HG02943 (cell line): ENCODE measurements at regions not wholly inside any gene's neighbourhood (a gene's known extent, or its start where the extent isn't known, plus 50 kb on each side); places are given as distances from the start of the nearest gene placed in this dataset.
"Not testable (repeated sequence)": the region's sequence is repeated elsewhere in the genome, so short reads cannot be mapped to it uniquely, and the experiment has no call there.

Experiments
- ATAC-seq: cut with Tn5 transposase; IDR thresholded peaks from one replicate; pipeline ENCODE4 v1.9.1; 2021; ENCODE audit warnings: mild to moderate bottlenecking, low read depth, moderate library complexity; ENCODE audit not compliant: unreplicated experiment

GRCh38 chr1:72987871-72988270 lies 705.5 kb upstream of the NEGR1 start:
- ATAC-seq: not testable (repeated sequence)

GRCh38 chr1:72986591-72987290 lies 704.4 kb upstream of the NEGR1 start:
- no peak for ATAC-seq

GRCh38 chr1:72985024-72985423 lies 702.7 kb upstream of the NEGR1 start:
- ATAC-seq: not testable (repeated sequence)

- not testable (repeated sequence) for ATAC-seq
Observed at GRCh38 chr1:72983011-72983410, 700.7 kb upstream of the NEGR1 start.

- no peak for ATAC-seq
Observed at GRCh38 chr1:72969461-72969860, 687.1 kb upstream of the NEGR1 start.

- no peak for ATAC-seq
Observed at GRCh38 chr1:72954943-72955342, 672.6 kb upstream of the NEGR1 start.

GRCh38 chr1:72950900-72951299 lies 668.6 kb upstream of the NEGR1 start:
- not testable (repeated sequence) for ATAC-seq

GRCh38 chr1:72946903-72947499 lies 664.7 kb upstream of the NEGR1 start:
- no peak for ATAC-seq

GRCh38 chr1:72942008-72942407 lies 659.7 kb upstream of the NEGR1 start:
- no peak for ATAC-seq

GRCh38 chr1:72938408-72938807 lies 656.1 kb upstream of the NEGR1 start:
- ATAC-seq: no peak

- no peak for ATAC-seq
Observed at GRCh38 chr1:72937905-72938304, 655.6 kb upstream of the NEGR1 start.

- ATAC-seq: no peak
Observed at GRCh38 chr1:72936942-72937341, 654.6 kb upstream of the NEGR1 start.

GRCh38 chr1:72936151-72936740 lies 653.9 kb upstream of the NEGR1 start:
- no peak for ATAC-seq

GRCh38 chr1:72932025-72932424 lies 649.7 kb upstream of the NEGR1 start:
- no peak for ATAC-seq

GRCh38 chr1:72930528-72930927 lies 648.2 kb upstream of the NEGR1 start:
- no peak for ATAC-seq

GRCh38 chr1:72918940-72919339 lies 636.6 kb upstream of the NEGR1 start:
- ATAC-seq: no peak

GRCh38 chr1:72917920-72918319 lies 635.6 kb upstream of the NEGR1 start:
- ATAC-seq: no peak

GRCh38 chr1:72915581-72915980 lies 633.2 kb upstream of the NEGR1 start:
- ATAC-seq: no peak

- ATAC-seq: no peak
Observed at GRCh38 chr1:72911656-72912055, 629.3 kb upstream of the NEGR1 start.

GRCh38 chr1:72896256-72896655 lies 613.9 kb upstream of the NEGR1 start:
- ATAC-seq: no peak

GRCh38 chr1:72892461-72892860 lies 610.1 kb upstream of the NEGR1 start:
- no peak for ATAC-seq

- ATAC-seq: no peak
Observed at GRCh38 chr1:72891976-72892375, 609.6 kb upstream of the NEGR1 start.
